H1 (cell line): ENCODE measurements at regions not wholly inside any gene's neighbourhood (a gene's known extent, or its start where the extent isn't known, plus 50 kb on each side); places are given as distances from the start of the nearest gene placed in this dataset.

Experiments
- ATF3 ChIP-seq: IDR thresholded peaks from 2 replicates; pipeline ENCODE4 v1.6.1; 2011; ENCODE audit warnings: low read depth, mild to moderate bottlenecking, low read length; ENCODE audit not compliant: insufficient read depth
- CTBP2 ChIP-seq: IDR thresholded peaks from 2 replicates; pipeline ENCODE4 v1.7.0; 2011; ENCODE audit warnings: borderline replicate concordance, mild to moderate bottlenecking, moderate library complexity, mixed read lengths, low read length; ENCODE audit not compliant: insufficient read depth, insufficient read length
- EP300 ChIP-seq, 2 experiments: IDR thresholded peaks; 1 replicate in 1 of 2; 2 replicates in 1 of 2; pipeline ENCODE4 v1.6.1; 2011 to 2012; ENCODE audit warnings: low read depth in 2 of 2, low read length in 2 of 2, mild to moderate bottlenecking in 2 of 2, borderline replicate concordance in 1 of 2, inconsistent platforms in 1 of 2, moderate library complexity in 1 of 2
- HDAC2 ChIP-seq, 2 experiments: fragments of 300-600 bp in 1 of 2; sonication (generic) in 1 of 2; IDR thresholded peaks; 2 replicates each; pipeline ENCODE4 v1.6.1; 2011 to 2012; ENCODE audit warnings: low read depth in 2 of 2, low read length in 2 of 2, mild to moderate bottlenecking in 2 of 2, moderate library complexity in 2 of 2, borderline replicate concordance in 1 of 2, inconsistent platforms in 1 of 2
- PHF8 ChIP-seq: fragments of 200-600 bp; sonication (generic); conservative IDR thresholded peaks from 2 replicates; pipeline ENCODE4 v1.7.1; 2012; ENCODE audit warnings: low read depth, mild to moderate bottlenecking, inconsistent platforms, low read length, moderate library complexity
- SIN3A ChIP-seq, 2 experiments: IDR thresholded peaks in 1 of 2; conservative IDR thresholded peaks in 1 of 2; 2 replicates each; pipeline ENCODE4 v1.6.1; 2011 to 2012; ENCODE audit warnings: low read length in 2 of 2, improper control_type of control experiment in 1 of 2, low read depth in 1 of 2, mild to moderate bottlenecking in 1 of 2
- TF ChIP-seq, protein P1 (sequence below): IDR thresholded peaks from 2 replicates; pipeline ENCODE4 v1.6.1; 2012; ENCODE audit warnings: inconsistent platforms

GRCh38 chr13:70841240-70842061 is 733.2 kb upstream of the KLHL1 start (continued):
- TF ChIP-seq SIN3A (conservative IDR thresholded peaks at IDR 0.05 in 1 of 2, IDR thresholded peaks at IDR 0.05 in 1 of 2; ENCODE audit: low read depth in 1 of 2, low read length in 2 of 2) = no peak
- TF ChIP-seq ATF3 = no peak
- no peak for TF ChIP-seq CTBP2
- no peak for TF ChIP-seq HDAC2 (IDR thresholded peaks at IDR 0.05; ENCODE audit: borderline replicate concordance in 1 of 2, low read depth in 2 of 2, low read length in 2 of 2)
- TF ChIP-seq, protein P1, sequence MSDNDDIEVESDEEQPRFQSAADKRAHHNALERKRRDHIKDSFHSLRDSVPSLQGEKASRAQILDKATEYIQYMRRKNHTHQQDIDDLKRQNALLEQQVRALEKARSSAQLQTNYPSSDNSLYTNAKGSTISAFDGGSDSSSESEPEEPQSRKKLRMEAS = no peak
- TF ChIP-seq PHF8 = no peak
- TF ChIP-seq EP300 (IDR thresholded peaks at IDR 0.05; ENCODE audit: borderline replicate concordance in 1 of 2, low read depth in 2 of 2, low read length in 2 of 2) = no peak
